GM12892 (cell line): ENCODE measurements at regions not wholly inside any gene's neighbourhood (a gene's known extent, or its start where the extent isn't known, plus 50 kb on each side); places are given as distances from the start of the nearest gene placed in this dataset.

Experiments used
- POLR2A ChIP-seq: IDR thresholded peaks from 2 replicates; pipeline ENCODE4 v1.6.1; 2011; ENCODE audit warnings: low read depth, low read length, control low read depth
- TAF1 ChIP-seq: IDR thresholded peaks from 2 replicates; pipeline ENCODE4 v1.6.1; 2011; ENCODE audit warnings: low read depth, mild to moderate bottlenecking, control low read depth, low read length, borderline replicate concordance

GRCh38 chr6:85911067-85911466 is 268.4 kb upstream of the SYNCRIP start:
- no peak for TF ChIP-seq POLR2A
- no peak for TF ChIP-seq TAF1
